GM23338 (cell line): ENCODE measurements at regions not wholly inside any gene's neighbourhood (a gene's known extent, or its start where the extent isn't known, plus 50 kb on each side); places are given as distances from the start of the nearest gene placed in this dataset.

Experiments used
- ATAC-seq: fragments of 200-7000 bp; cut with Tn5 transposase; 3 replicates; pipeline ENCODE4 v1.9.1; 2020
- DNase-seq: peaks from one replicate; pipeline ENCODE4 v3.0.0-alpha.2; 2015; ENCODE audit warnings: low spot score
- H2AFZ ChIP-seq: fragments of 200-600 bp; sonication (generic); 2 replicates; pipeline ENCODE4 v1.8.0; 2016; ENCODE audit warnings: antibody characterized with exemption, mild to moderate bottlenecking, moderate library complexity
- H3F3A ChIP-seq: fragments of 200-600 bp; sonication (generic); replicated peaks from 2 replicates; pipeline ENCODE4 v1.8.0; 2017; ENCODE audit warnings: antibody characterized with exemption, mixed run types, low read depth
- H3K27ac ChIP-seq: fragments of 200-600 bp; sonication (generic); 2 replicates; pipeline ENCODE4 v1.6.1; 2016; ENCODE audit warnings: low read depth
- H3K27me3 ChIP-seq: fragments of 200-600 bp; sonication (generic); 2 replicates; pipeline ENCODE4 v1.8.0; 2016; ENCODE audit warnings: mild to moderate bottlenecking, mixed run types, moderate library complexity; ENCODE audit not compliant: insufficient read depth
- H3K36me3 ChIP-seq: fragments of 200-600 bp; sonication (generic); 2 replicates; pipeline ENCODE4 v1.8.0; 2016; ENCODE audit warnings: mild to moderate bottlenecking; ENCODE audit not compliant: insufficient read depth
- H3K4me1 ChIP-seq: fragments of 200-600 bp; sonication (generic); 2 replicates; pipeline ENCODE4 v1.8.0; 2016; ENCODE audit warnings: mild to moderate bottlenecking, moderate library complexity; ENCODE audit not compliant: insufficient read depth
- H3K4me2 ChIP-seq: fragments of 200-600 bp; sonication (generic); 2 replicates; pipeline ENCODE4 v1.7.1; 2017; ENCODE audit warnings: mixed run types
- H3K4me3 ChIP-seq: fragments of 200-600 bp; sonication (generic); 2 replicates; pipeline ENCODE4 v1.6.1; 2016; ENCODE audit warnings: mixed run types
- H3K79me2 ChIP-seq: fragments of 200-600 bp; sonication (generic); replicated peaks from 2 replicates; pipeline ENCODE4 v1.8.0; 2017; ENCODE audit warnings: mild to moderate bottlenecking; ENCODE audit not compliant: insufficient read depth
- H3K9me2 ChIP-seq: fragments of 200-600 bp; sonication (generic); 2 replicates; pipeline ENCODE4 v1.8.0; 2017; ENCODE audit not compliant: insufficient read depth
- H4K20me1 ChIP-seq: fragments of 200-600 bp; sonication (generic); replicated peaks from 2 replicates; pipeline ENCODE4 v1.8.0; 2017; ENCODE audit warnings: mild to moderate bottlenecking; ENCODE audit not compliant: insufficient read depth
- H3K27ac Mint-ChIP-seq: 2 replicates; pipeline ENCODE4 v1.8.0; 2020; ENCODE audit warnings: inconsistent platforms, mild to moderate bottlenecking, moderate library complexity, mixed read lengths
- H3K27me3 Mint-ChIP-seq: 3 replicates; pipeline ENCODE4 v1.8.0; 2022; ENCODE audit warnings: low read depth, mild to moderate bottlenecking, moderate library complexity, mixed read lengths, inconsistent platforms; ENCODE audit not compliant: insufficient read depth, poor library complexity
- H3K36me3 Mint-ChIP-seq: 3 replicates; pipeline ENCODE4 v1.8.0; 2021; ENCODE audit warnings: low read depth, mild to moderate bottlenecking, inconsistent platforms, moderate library complexity, mixed read lengths
- H3K4me1 Mint-ChIP-seq: 3 replicates; pipeline ENCODE4 v1.8.0; 2020; ENCODE audit warnings: mild to moderate bottlenecking, inconsistent platforms, mixed read lengths
- H3K4me3 Mint-ChIP-seq: 3 replicates; pipeline ENCODE4 v1.8.0; 2021; ENCODE audit warnings: moderate library complexity, mild to moderate bottlenecking, inconsistent platforms, mixed read lengths
- H3K9me3 Mint-ChIP-seq: 3 replicates; pipeline ENCODE4 v1.8.0; 2020; ENCODE audit warnings: moderate library complexity, mild to moderate bottlenecking, inconsistent platforms, mixed read lengths
- CREB1 ChIP-seq: fragments of 250-450 bp; sonication (Bioruptor Pico); IDR thresholded peaks from 2 replicates; pipeline ENCODE4 v1.5.0; 2020; ENCODE audit warnings: low read depth, mild to moderate bottlenecking, moderate library complexity
- EZH2 ChIP-seq: fragments of 200-600 bp; sonication (generic); IDR thresholded peaks from one replicate; pipeline ENCODE4 v1.8.0; 2017; ENCODE audit warnings: antibody characterized with exemption, mild to moderate bottlenecking, low read depth; ENCODE audit not compliant: unreplicated experiment
- EZH2phosphoT487 ChIP-seq: fragments of 200-600 bp; sonication (generic); IDR thresholded peaks from one replicate; pipeline ENCODE4 v1.8.1; 2018; ENCODE audit warnings: antibody characterized with exemption; ENCODE audit not compliant: unreplicated experiment
- JUNB ChIP-seq: IDR thresholded peaks from one replicate; pipeline ENCODE4 v1.6.1; 2016; ENCODE audit warnings: antibody characterized with exemption; ENCODE audit not compliant: unreplicated experiment
- NANOG ChIP-seq: IDR thresholded peaks from 2 replicates; pipeline ENCODE4 v1.6.1; 2016; ENCODE audit warnings: antibody characterized with exemption, borderline replicate concordance
- POLR2AphosphoS5 ChIP-seq: IDR thresholded peaks from 2 replicates; pipeline ENCODE4 v1.6.1; 2016; ENCODE audit warnings: antibody characterized with exemption, low read depth
- STAT1 ChIP-seq: IDR thresholded peaks from one replicate; pipeline ENCODE4 v1.6.1; 2016; ENCODE audit warnings: antibody characterized with exemption; ENCODE audit not compliant: unreplicated experiment
- ZNF114 ChIP-seq: fragments of 250-450 bp; sonication (Bioruptor Pico); IDR thresholded peaks from 2 replicates; pipeline ENCODE4 v1.5.0; 2020; ENCODE audit warnings: mild to moderate bottlenecking, moderate library complexity
- ZNF331 ChIP-seq: fragments of 250-450 bp; sonication (Bioruptor Pico); IDR thresholded peaks from 2 replicates; pipeline ENCODE4 v1.5.0; 2020; ENCODE audit warnings: low read depth, mild to moderate bottlenecking, moderate library complexity
- TF ChIP-seq, protein P1 (sequence below): IDR thresholded peaks from one replicate; pipeline ENCODE4 v1.6.1; 2018; ENCODE audit warnings: antibody characterized with exemption; ENCODE audit not compliant: unreplicated experiment
- TF ChIP-seq, protein P2 (sequence below): fragments of 250-450 bp; sonication (Bioruptor Pico); IDR thresholded peaks from 2 replicates; pipeline ENCODE4 v1.5.0; 2020; ENCODE audit warnings: mild to moderate bottlenecking, moderate library complexity
- TF ChIP-seq, protein P3 (sequence below): IDR thresholded peaks from 2 replicates; pipeline ENCODE4 v1.6.1; 2016; ENCODE audit warnings: antibody characterized with exemption
- TF ChIP-seq, protein P4 (sequence below), 2 experiments: fragments of 200-600 bp in 1 of 2; sonication (generic) in 1 of 2; conservative IDR thresholded peaks; 2 replicates each; pipeline versions ENCODE4 v1.5.1 to v1.6.1; 2016 to 2017; ENCODE audit warnings: antibody characterized with exemption in 2 of 2, low read depth in 2 of 2, mild to moderate bottlenecking in 2 of 2, moderate library complexity in 1 of 2

DNA sequence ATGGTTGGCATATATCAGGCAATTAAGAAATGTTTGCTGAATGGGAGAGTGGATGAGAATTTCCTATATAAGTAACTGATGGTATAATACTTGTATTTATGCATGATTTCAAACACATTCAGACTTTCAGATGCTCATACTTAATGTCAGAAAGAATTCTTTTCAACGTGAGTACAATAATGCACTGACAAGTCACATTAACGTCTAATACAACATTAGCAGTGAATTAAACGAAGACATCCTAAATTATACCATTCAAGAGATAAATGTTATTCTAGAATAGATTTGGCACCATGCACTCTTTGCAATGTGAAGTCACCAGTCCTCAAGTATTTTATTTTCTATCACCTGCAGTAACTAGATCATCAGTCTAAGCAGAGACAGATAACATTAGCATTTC lies 712.9 kb downstream of the TLE1 start:
- H3K79me2 ChIP-seq: no peaks in the 10 kb centered on the region
- peaks cover 13% of the 10 kb centered on the region for H3K36me3 ChIP-seq
- no peak overlapping the region for H3K27ac Mint-ChIP-seq
- peaks cover 9% of the 10 kb centered on the region; the same call in 1 of the 2 replicates for H3K9me2 ChIP-seq
- peaks cover 2% of the 10 kb centered on the region for H3K27me3 Mint-ChIP-seq
- no peak overlapping the region for H3K4me2 ChIP-seq
- H3K27me3 ChIP-seq: no peaks in the 10 kb centered on the region
- H3F3A ChIP-seq: no peaks in the 10 kb centered on the region
- ATAC-seq (no peak), DNase-seq (no peak)
- H3K4me3 ChIP-seq: no peak overlapping the region
- H2AFZ ChIP-seq: no peak overlapping the region
- H4K20me1 ChIP-seq: no peaks in the 10 kb centered on the region
- H3K4me3 Mint-ChIP-seq: no peak overlapping the region
- peaks cover 11% of the 10 kb centered on the region for H3K4me1 Mint-ChIP-seq
- H3K9me3 Mint-ChIP-seq: peaks cover 37% of the 10 kb centered on the region
- TF ChIP-seq, protein P1, sequence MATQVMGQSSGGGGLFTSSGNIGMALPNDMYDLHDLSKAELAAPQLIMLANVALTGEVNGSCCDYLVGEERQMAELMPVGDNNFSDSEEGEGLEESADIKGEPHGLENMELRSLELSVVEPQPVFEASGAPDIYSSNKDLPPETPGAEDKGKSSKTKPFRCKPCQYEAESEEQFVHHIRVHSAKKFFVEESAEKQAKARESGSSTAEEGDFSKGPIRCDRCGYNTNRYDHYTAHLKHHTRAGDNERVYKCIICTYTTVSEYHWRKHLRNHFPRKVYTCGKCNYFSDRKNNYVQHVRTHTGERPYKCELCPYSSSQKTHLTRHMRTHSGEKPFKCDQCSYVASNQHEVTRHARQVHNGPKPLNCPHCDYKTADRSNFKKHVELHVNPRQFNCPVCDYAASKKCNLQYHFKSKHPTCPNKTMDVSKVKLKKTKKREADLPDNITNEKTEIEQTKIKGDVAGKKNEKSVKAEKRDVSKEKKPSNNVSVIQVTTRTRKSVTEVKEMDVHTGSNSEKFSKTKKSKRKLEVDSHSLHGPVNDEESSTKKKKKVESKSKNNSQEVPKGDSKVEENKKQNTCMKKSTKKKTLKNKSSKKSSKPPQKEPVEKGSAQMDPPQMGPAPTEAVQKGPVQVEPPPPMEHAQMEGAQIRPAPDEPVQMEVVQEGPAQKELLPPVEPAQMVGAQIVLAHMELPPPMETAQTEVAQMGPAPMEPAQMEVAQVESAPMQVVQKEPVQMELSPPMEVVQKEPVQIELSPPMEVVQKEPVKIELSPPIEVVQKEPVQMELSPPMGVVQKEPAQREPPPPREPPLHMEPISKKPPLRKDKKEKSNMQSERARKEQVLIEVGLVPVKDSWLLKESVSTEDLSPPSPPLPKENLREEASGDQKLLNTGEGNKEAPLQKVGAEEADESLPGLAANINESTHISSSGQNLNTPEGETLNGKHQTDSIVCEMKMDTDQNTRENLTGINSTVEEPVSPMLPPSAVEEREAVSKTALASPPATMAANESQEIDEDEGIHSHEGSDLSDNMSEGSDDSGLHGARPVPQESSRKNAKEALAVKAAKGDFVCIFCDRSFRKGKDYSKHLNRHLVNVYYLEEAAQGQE: no peak
- TF ChIP-seq STAT1 (no peak), EZH2 (no peak), NANOG (no peak), ZNF331 (CRISPR knock-in tag) (no peak), EZH2phosphoT487 (no peak), ZNF114 (CRISPR knock-in tag) (no peak), JUNB (no peak), CREB1 (CRISPR knock-in tag) (no peak), POLR2AphosphoS5 (no peak)
- TF ChIP-seq, protein P2, sequence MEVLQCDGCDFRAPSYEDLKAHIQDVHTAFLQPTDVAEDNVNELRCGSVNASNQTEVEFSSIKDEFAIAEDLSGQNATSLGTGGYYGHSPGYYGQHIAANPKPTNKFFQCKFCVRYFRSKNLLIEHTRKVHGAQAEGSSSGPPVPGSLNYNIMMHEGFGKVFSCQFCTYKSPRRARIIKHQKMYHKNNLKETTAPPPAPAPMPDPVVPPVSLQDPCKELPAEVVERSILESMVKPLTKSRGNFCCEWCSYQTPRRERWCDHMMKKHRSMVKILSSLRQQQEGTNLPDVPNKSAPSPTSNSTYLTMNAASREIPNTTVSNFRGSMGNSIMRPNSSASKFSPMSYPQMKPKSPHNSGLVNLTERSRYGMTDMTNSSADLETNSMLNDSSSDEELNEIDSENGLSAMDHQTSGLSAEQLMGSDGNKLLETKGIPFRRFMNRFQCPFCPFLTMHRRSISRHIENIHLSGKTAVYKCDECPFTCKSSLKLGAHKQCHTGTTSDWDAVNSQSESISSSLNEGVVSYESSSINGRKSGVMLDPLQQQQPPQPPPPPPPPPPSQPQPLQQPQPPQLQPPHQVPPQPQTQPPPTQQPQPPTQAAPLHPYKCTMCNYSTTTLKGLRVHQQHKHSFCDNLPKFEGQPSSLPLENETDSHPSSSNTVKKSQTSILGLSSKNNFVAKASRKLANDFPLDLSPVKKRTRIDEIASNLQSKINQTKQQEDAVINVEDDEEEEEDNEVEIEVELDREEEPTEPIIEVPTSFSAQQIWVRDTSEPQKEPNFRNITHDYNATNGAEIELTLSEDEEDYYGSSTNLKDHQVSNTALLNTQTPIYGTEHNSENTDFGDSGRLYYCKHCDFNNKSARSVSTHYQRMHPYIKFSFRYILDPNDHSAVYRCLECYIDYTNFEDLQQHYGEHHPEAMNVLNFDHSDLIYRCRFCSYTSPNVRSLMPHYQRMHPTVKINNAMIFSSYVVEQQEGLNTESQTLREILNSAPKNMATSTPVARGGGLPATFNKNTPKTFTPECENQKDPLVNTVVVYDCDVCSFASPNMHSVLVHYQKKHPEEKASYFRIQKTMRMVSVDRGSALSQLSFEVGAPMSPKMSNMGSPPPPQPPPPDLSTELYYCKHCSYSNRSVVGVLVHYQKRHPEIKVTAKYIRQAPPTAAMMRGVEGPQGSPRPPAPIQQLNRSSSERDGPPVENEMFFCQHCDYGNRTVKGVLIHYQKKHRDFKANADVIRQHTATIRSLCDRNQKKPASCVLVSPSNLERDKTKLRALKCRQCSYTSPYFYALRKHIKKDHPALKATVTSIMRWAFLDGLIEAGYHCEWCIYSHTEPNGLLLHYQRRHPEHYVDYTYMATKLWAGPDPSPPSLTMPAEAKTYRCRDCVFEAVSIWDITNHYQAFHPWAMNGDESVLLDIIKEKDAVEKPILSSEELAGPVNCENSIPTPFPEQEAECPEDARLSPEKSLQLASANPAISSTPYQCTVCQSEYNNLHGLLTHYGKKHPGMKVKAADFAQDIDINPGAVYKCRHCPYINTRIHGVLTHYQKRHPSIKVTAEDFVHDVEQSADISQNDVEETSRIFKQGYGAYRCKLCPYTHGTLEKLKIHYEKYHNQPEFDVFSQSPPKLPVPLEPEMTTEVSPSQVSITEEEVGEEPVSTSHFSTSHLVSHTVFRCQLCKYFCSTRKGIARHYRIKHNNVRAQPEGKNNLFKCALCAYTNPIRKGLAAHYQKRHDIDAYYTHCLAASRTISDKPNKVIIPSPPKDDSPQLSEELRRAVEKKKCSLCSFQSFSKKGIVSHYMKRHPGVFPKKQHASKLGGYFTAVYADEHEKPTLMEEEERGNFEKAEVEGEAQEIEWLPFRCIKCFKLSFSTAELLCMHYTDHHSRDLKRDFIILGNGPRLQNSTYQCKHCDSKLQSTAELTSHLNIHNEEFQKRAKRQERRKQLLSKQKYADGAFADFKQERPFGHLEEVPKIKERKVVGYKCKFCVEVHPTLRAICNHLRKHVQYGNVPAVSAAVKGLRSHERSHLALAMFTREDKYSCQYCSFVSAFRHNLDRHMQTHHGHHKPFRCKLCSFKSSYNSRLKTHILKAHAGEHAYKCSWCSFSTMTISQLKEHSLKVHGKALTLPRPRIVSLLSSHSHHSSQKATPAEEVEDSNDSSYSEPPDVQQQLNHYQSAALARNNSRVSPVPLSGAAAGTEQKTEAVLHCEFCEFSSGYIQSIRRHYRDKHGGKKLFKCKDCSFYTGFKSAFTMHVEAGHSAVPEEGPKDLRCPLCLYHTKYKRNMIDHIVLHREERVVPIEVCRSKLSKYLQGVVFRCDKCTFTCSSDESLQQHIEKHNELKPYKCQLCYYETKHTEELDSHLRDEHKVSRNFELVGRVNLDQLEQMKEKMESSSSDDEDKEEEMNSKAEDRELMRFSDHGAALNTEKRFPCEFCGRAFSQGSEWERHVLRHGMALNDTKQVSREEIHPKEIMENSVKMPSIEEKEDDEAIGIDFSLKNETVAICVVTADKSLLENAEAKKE (CRISPR knock-in tag): no peak
- TF ChIP-seq, protein P3, sequence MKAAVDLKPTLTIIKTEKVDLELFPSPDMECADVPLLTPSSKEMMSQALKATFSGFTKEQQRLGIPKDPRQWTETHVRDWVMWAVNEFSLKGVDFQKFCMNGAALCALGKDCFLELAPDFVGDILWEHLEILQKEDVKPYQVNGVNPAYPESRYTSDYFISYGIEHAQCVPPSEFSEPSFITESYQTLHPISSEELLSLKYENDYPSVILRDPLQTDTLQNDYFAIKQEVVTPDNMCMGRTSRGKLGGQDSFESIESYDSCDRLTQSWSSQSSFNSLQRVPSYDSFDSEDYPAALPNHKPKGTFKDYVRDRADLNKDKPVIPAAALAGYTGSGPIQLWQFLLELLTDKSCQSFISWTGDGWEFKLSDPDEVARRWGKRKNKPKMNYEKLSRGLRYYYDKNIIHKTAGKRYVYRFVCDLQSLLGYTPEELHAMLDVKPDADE: no peak
- TF ChIP-seq, protein P4, sequence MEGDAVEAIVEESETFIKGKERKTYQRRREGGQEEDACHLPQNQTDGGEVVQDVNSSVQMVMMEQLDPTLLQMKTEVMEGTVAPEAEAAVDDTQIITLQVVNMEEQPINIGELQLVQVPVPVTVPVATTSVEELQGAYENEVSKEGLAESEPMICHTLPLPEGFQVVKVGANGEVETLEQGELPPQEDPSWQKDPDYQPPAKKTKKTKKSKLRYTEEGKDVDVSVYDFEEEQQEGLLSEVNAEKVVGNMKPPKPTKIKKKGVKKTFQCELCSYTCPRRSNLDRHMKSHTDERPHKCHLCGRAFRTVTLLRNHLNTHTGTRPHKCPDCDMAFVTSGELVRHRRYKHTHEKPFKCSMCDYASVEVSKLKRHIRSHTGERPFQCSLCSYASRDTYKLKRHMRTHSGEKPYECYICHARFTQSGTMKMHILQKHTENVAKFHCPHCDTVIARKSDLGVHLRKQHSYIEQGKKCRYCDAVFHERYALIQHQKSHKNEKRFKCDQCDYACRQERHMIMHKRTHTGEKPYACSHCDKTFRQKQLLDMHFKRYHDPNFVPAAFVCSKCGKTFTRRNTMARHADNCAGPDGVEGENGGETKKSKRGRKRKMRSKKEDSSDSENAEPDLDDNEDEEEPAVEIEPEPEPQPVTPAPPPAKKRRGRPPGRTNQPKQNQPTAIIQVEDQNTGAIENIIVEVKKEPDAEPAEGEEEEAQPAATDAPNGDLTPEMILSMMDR (conservative IDR thresholded peaks at IDR 0.05; ENCODE audit: low read depth in 2 of 2): no peak
- H3K4me1 ChIP-seq: no peaks in the 10 kb centered on the region
- H3K27ac ChIP-seq: no peak overlapping the region
- peaks cover 40% of the 10 kb centered on the region for H3K36me3 Mint-ChIP-seq
